ENCODE measurements at regions not wholly inside any gene's neighbourhood (a gene's known extent, or its start where the extent isn't known, plus 50 kb on each side); places are given as distances from the start of the nearest gene placed in this dataset.
A peak's percentile ranks its signal among the peaks of the same experiment; 100 is the strongest.
"Not testable (repeated sequence)": the region's sequence is repeated elsewhere in the genome, so short reads cannot be mapped to it uniquely, and the experiment has no call there.

GRCh38 chr15:20234006-20234540 is 307.5 kb downstream of the GOLGA6L6 start:
- ATAC-seq = not testable (repeated sequence)

GRCh38 chr15:20232457-20232856 is 309.1 kb downstream of the GOLGA6L6 start:
- not testable (repeated sequence) for ATAC-seq

- ATAC-seq = not testable (repeated sequence)
Observed at GRCh38 chr15:20230656-20231055, 310.9 kb downstream of the GOLGA6L6 start.

GRCh38 chr15:20228791-20229190 is 312.8 kb downstream of the GOLGA6L6 start:
- ATAC-seq = not testable (repeated sequence)

- ATAC-seq = peak; percentile 13
Observed at GRCh38 chr15:20227119-20227853, 314.3 kb downstream of the GOLGA6L6 start.

GRCh38 chr15:20226531-20226930 is 315.1 kb downstream of the GOLGA6L6 start:
- not testable (repeated sequence) for ATAC-seq

GRCh38 chr15:20221063-20221462 is 320.5 kb downstream of the GOLGA6L6 start:
- not testable (repeated sequence) for ATAC-seq

- peak; percentile 29 for ATAC-seq
Observed at GRCh38 chr15:20219171-20219570, 322.4 kb downstream of the GOLGA6L6 start.

- not testable (repeated sequence) for ATAC-seq
Observed at GRCh38 chr15:20215700-20216099, 325.9 kb downstream of the GOLGA6L6 start.

- not testable (repeated sequence) for ATAC-seq
Observed at GRCh38 chr15:20214101-20214500, 327.5 kb downstream of the GOLGA6L6 start.

GRCh38 chr15:20211508-20211907 is 330.1 kb downstream of the GOLGA6L6 start:
- ATAC-seq = not testable (repeated sequence)

- ATAC-seq = not testable (repeated sequence)
Observed at GRCh38 chr15:20209973-20210372, 331.6 kb downstream of the GOLGA6L6 start.

GRCh38 chr15:20207607-20208006 is 334.0 kb downstream of the GOLGA6L6 start:
- ATAC-seq = not testable (repeated sequence)

GRCh38 chr15:20207198-20207597 is 334.4 kb downstream of the GOLGA6L6 start:
- ATAC-seq = not testable (repeated sequence)

- peak; percentile 15 for ATAC-seq
Observed at GRCh38 chr15:20204177-20204866, 337.3 kb downstream of the GOLGA6L6 start.

- not testable (repeated sequence) for ATAC-seq
Observed at GRCh38 chr15:20203649-20204150, 337.9 kb downstream of the GOLGA6L6 start.

GRCh38 chr15:20194591-20195198 is 346.9 kb downstream of the GOLGA6L6 start:
- ATAC-seq = not testable (repeated sequence)

- peak; percentile 86 for ATAC-seq
Observed at GRCh38 chr15:20192982-20193929, 348.3 kb downstream of the GOLGA6L6 start.

GRCh38 chr15:20191508-20192125 is 350.0 kb downstream of the GOLGA6L6 start:
- not testable (repeated sequence) for ATAC-seq

GRCh38 chr15:20188611-20189010 is 353.0 kb downstream of the GOLGA6L6 start:
- peak; percentile 12 for ATAC-seq
